Colonic mucosa (tissue), 4 donors: ENCODE measurements at regions not wholly inside any gene's neighbourhood (a gene's known extent, or its start where the extent isn't known, plus 50 kb on each side); places are given as distances from the start of the nearest gene placed in this dataset.

Experiments
- DNase-seq: peaks from one replicate; pipeline ENCODE4 v3.0.0-alpha.2; 2020
- H3K27ac ChIP-seq: fragments of 200-600 bp; one replicate; pipeline ENCODE4 v1.8.0; 2021
- H3K27me3 ChIP-seq: fragments of 200-600 bp; one replicate; pipeline ENCODE4 v1.8.0; 2021
- H3K36me3 ChIP-seq: fragments of 200-600 bp; one replicate; pipeline ENCODE4 v1.8.0; 2021
- H3K4me1 ChIP-seq: fragments of 200-600 bp; one replicate; pipeline ENCODE4 v1.8.0; 2021; ENCODE audit warnings: mild to moderate bottlenecking
- H3K4me3 ChIP-seq: fragments of 200-600 bp; one replicate; pipeline ENCODE4 v1.8.0; 2021
- H3K9ac ChIP-seq, 2 donors: one replicate each; pipeline ENCODE4 v1.7.0; 2013; ENCODE audit warnings: control low read depth in 2 of 2, low read depth in 2 of 2, low read length in 2 of 2
- H3K9me3 ChIP-seq: fragments of 200-600 bp; one replicate; pipeline ENCODE4 v1.8.0; 2021
- CTCF ChIP-seq: fragments of 200-600 bp; IDR thresholded peaks from one replicate; pipeline ENCODE4 v1.8.0; 2022; ENCODE audit warnings: antibody characterized with exemption, mild to moderate bottlenecking
- intact Hi-C: fragments of 100-400 bp; cut with DNase I; formaldehyde crosslinking; loops from one replicate; pipeline ENCODE4 v1.14.1; 2022
- donor health status: healthy.
- donor health status: DM: no; HTN: no; CAD: no.
- donor health status: DM: no; HTN: no; CAD: no.

- no peak for TF ChIP-seq CTCF
- no peaks in the 10 kb centered on the region for H3K9me3 ChIP-seq
- H3K9ac ChIP-seq = no peak overlapping the region
- no peak overlapping the region for H3K27ac ChIP-seq
- intact Hi-C loops = no loop called here
- no peaks in the 10 kb centered on the region for H3K4me1 ChIP-seq
- H3K4me3 ChIP-seq = no peak overlapping the region
- H3K36me3 ChIP-seq = no peaks in the 10 kb centered on the region
- no peaks in the 10 kb centered on the region for H3K27me3 ChIP-seq
- DNase-seq = no peak
Observed at GRCh38 chr14:30417121-30417520, 141.8 kb upstream of the G2E3 start.

- Histone ChIP-seq H3K4me1 (no peaks in the 10 kb centered on the region), H3K9me3 (no peaks in the 10 kb centered on the region), H3K36me3 (no peaks in the 10 kb centered on the region), H3K4me3 (no peak overlapping the region), H3K27me3 (no peaks in the 10 kb centered on the region), H3K9ac (no peak overlapping the region), H3K27ac (no peak overlapping the region)
- intact Hi-C loops = no loop called here
- no peak for DNase-seq
- TF ChIP-seq CTCF = no peak
Observed at GRCh38 chr14:30417999-30418398, 141.0 kb upstream of the G2E3 start.

- TF ChIP-seq CTCF = no peak
- H3K36me3 ChIP-seq = no peaks in the 10 kb centered on the region
- DNase-seq = no peak
- H3K4me3 ChIP-seq = no peak overlapping the region
- H3K27ac ChIP-seq = no peak overlapping the region
- H3K9me3 ChIP-seq = no peaks in the 10 kb centered on the region
- intact Hi-C loops = no loop called here
- H3K4me1 ChIP-seq = no peaks in the 10 kb centered on the region
- H3K9ac ChIP-seq = no peak overlapping the region
- H3K27me3 ChIP-seq = no peaks in the 10 kb centered on the region
Observed at GRCh38 chr14:30419037-30419436, 139.9 kb upstream of the G2E3 start.

DNA sequence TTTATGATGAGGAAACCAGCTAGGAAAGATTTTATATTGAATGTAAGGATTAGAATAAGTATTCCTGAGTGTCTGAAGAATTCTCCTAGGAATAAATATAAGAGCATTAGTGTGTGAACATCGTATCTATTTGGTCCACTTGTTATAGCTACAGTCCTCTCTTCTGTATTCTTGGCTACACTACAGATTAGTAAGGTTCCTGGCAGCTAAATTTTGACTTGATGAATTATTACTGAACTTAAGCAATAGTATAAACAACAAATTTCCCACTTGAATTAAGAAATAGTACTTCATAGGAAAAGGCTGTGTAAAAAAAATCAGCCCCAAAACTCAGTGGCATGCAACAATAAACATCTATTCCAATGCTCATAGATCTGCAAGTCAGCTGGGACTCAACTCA, 138.4 kb upstream of the G2E3 start:
- H3K27me3 ChIP-seq = no peaks in the 10 kb centered on the region
- no peak overlapping the region for H3K27ac ChIP-seq
- no peaks in the 10 kb centered on the region for H3K4me1 ChIP-seq
- DNase-seq = no peak
- no peaks in the 10 kb centered on the region for H3K9me3 ChIP-seq
- no peaks in the 10 kb centered on the region for H3K36me3 ChIP-seq
- no peak overlapping the region for H3K4me3 ChIP-seq
- no peak for TF ChIP-seq CTCF
- intact Hi-C loops = no loop called here
- no peak overlapping the region for H3K9ac ChIP-seq

DNA sequence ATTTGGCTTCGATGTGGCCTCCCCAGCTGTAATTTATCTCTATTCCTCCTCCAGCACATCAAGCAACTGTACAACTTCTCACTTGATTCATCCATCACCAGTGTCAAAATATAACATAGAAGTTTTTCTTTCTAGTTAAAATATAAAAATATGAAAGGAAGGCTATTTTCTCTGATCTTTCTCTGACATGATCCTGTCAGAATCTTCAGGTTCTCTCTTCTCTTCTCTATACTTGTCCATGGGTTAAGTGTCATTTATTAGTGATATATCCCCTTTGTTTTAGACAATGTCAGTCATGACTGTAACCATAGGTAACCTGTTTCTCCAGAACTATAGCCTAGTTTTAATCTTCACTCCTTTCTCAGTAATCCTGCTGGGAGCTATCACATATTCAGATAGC, 132.5 kb upstream of the G2E3 start:
- Histone ChIP-seq H3K9me3 (no peaks in the 10 kb centered on the region), H3K27me3 (no peaks in the 10 kb centered on the region), H3K27ac (no peak overlapping the region), H3K36me3 (no peaks in the 10 kb centered on the region), H3K9ac (no peak overlapping the region), H3K4me3 (no peak overlapping the region), H3K4me1 (no peaks in the 10 kb centered on the region)
- TF ChIP-seq CTCF = no peak
- DNase-seq = no peak
- intact Hi-C loops = no loop called here

- Histone ChIP-seq H3K27me3 (no peaks in the 10 kb centered on the region), H3K4me3 (no peak overlapping the region), H3K36me3 (no peaks in the 10 kb centered on the region), H3K9ac (no peak overlapping the region), H3K4me1 (no peaks in the 10 kb centered on the region), H3K27ac (no peak overlapping the region), H3K9me3 (no peaks in the 10 kb centered on the region)
- no peak for TF ChIP-seq CTCF
- intact Hi-C loops = no loop called here
- no peak for DNase-seq
Observed at GRCh38 chr14:30427401-30427800, 131.6 kb upstream of the G2E3 start.
